ENCODE measurements at regions not wholly inside any gene's neighbourhood (a gene's known extent, or its start where the extent isn't known, plus 50 kb on each side); places are given as distances from the start of the nearest gene placed in this dataset.

GRCh38 chr3:23666818-23667217, 138.9 kb upstream of the UBE2E1 start:
- ATAC-seq (ENCODE audit: insufficient read depth, low read depth) (no peak), DNase-seq (no peak)
- Histone ChIP-seq H2AFZ (ENCODE audit: low read depth, low read length) (no peak overlapping the region), H3K36me3 (ENCODE audit: insufficient read depth, low read length) (no peaks in the 10 kb centered on the region), H3K27me3 (ENCODE audit: insufficient read depth, low read length, poor library complexity) (no peaks in the 10 kb centered on the region), H3K27ac (ENCODE audit: low read length) (no peak overlapping the region), H4K20me1 (ENCODE audit: insufficient read depth, low read length) (no peaks in the 10 kb centered on the region), H3K4me2 (ENCODE audit: insufficient read depth, low read length) (no peak overlapping the region), H3K4me3 (ENCODE audit: low read depth in 1 of 2, low read length in 2 of 2) (no peak overlapping the region), H3K9ac (ENCODE audit: low read depth, low read length) (no peak overlapping the region), H3K4me1 (ENCODE audit: insufficient read depth, low read length) (no peaks in the 10 kb centered on the region; the same call in 1 of the 2 replicates), H3K79me2 (ENCODE audit: insufficient read depth, low read length) (no peaks in the 10 kb centered on the region), H3K9me3 (ENCODE audit: insufficient read depth, low read length, severe bottlenecking) (no peaks in the 10 kb centered on the region)
- TF ChIP-seq CTCF (IDR thresholded peaks at IDR 0.05; ENCODE audit: borderline replicate concordance, extremely low read depth, low read length, poor library complexity, severe bottlenecking) = no peak
- no peak for TF ChIP-seq EZH2 (IDR thresholded peaks at IDR 0.05; ENCODE audit: borderline replicate concordance, low read depth, low read length, severe bottlenecking)

GRCh38 chr3:23667536-23668429, 138.0 kb upstream of the UBE2E1 start:
- Histone ChIP-seq H4K20me1 (ENCODE audit: insufficient read depth, low read length) (no peaks in the 10 kb centered on the region), H3K79me2 (ENCODE audit: insufficient read depth, low read length) (no peaks in the 10 kb centered on the region), H3K4me2 (ENCODE audit: insufficient read depth, low read length) (no peak overlapping the region), H3K9me3 (ENCODE audit: insufficient read depth, low read length, severe bottlenecking) (no peaks in the 10 kb centered on the region), H3K4me3 (ENCODE audit: low read depth in 1 of 2, low read length in 2 of 2) (no peak overlapping the region), H3K27ac (ENCODE audit: low read length) (no peak overlapping the region), H3K27me3 (ENCODE audit: insufficient read depth, low read length, poor library complexity) (no peaks in the 10 kb centered on the region), H3K4me1 (ENCODE audit: insufficient read depth, low read length) (no peaks in the 10 kb centered on the region), H2AFZ (ENCODE audit: low read depth, low read length) (no peak overlapping the region), H3K9ac (ENCODE audit: low read depth, low read length) (no peak overlapping the region), H3K36me3 (ENCODE audit: insufficient read depth, low read length) (no peaks in the 10 kb centered on the region)
- ATAC-seq (ENCODE audit: insufficient read depth, low read depth) (no peak), DNase-seq (no peak)
- TF ChIP-seq CTCF (IDR thresholded peaks at IDR 0.05; ENCODE audit: borderline replicate concordance, extremely low read depth, low read length, poor library complexity, severe bottlenecking) (no peak), EZH2 (IDR thresholded peaks at IDR 0.05; ENCODE audit: borderline replicate concordance, low read depth, low read length, severe bottlenecking) (no peak)

GRCh38 chr3:23668430-23668904, 137.3 kb upstream of the UBE2E1 start:
- Histone ChIP-seq H3K36me3 (ENCODE audit: insufficient read depth, low read length) (no peaks in the 10 kb centered on the region), H3K79me2 (ENCODE audit: insufficient read depth, low read length) (no peaks in the 10 kb centered on the region), H3K4me3 (ENCODE audit: low read depth in 1 of 2, low read length in 2 of 2) (no peak overlapping the region), H3K27ac (ENCODE audit: low read length) (no peak overlapping the region), H3K4me2 (ENCODE audit: insufficient read depth, low read length) (no peak overlapping the region), H3K9ac (ENCODE audit: low read depth, low read length) (no peak overlapping the region), H4K20me1 (ENCODE audit: insufficient read depth, low read length) (no peaks in the 10 kb centered on the region), H3K9me3 (ENCODE audit: insufficient read depth, low read length, severe bottlenecking) (no peaks in the 10 kb centered on the region), H3K4me1 (ENCODE audit: insufficient read depth, low read length) (no peaks in the 10 kb centered on the region), H3K27me3 (ENCODE audit: insufficient read depth, low read length, poor library complexity) (no peaks in the 10 kb centered on the region), H2AFZ (ENCODE audit: low read depth, low read length) (no peak overlapping the region)
- no peak for TF ChIP-seq CTCF (IDR thresholded peaks at IDR 0.05; ENCODE audit: borderline replicate concordance, extremely low read depth, low read length, poor library complexity, severe bottlenecking)
- TF ChIP-seq EZH2 (IDR thresholded peaks at IDR 0.05; ENCODE audit: borderline replicate concordance, low read depth, low read length, severe bottlenecking) = no peak
- DNase-seq = no peak
- no peak for ATAC-seq (ENCODE audit: insufficient read depth, low read depth)
